AG10803 (cell line): ENCODE measurements at regions not wholly inside any gene's neighbourhood (a gene's known extent, or its start where the extent isn't known, plus 50 kb on each side); places are given as distances from the start of the nearest gene placed in this dataset.
"Not testable (repeated sequence)": the region's sequence is repeated elsewhere in the genome, so short reads cannot be mapped to it uniquely, and the experiment has no call there.

Experiments used
- DNase-seq: peaks from one replicate; pipeline ENCODE4 v3.0.0; 2010; ENCODE audit warnings: low read depth
- H3K4me3 ChIP-seq: 2 replicates; pipeline ENCODE4 v1.5.1; 2011; ENCODE audit warnings: mild to moderate bottlenecking, low read length, control low read depth
- TF ChIP-seq, protein P1 (sequence below): conservative IDR thresholded peaks from 2 replicates; pipeline ENCODE4 v1.5.1; 2011; ENCODE audit warnings: mild to moderate bottlenecking, low read length, control low read depth, inconsistent platforms

- H3K4me3 ChIP-seq = no peak overlapping the region
- no peak for DNase-seq
- TF ChIP-seq, protein P1, sequence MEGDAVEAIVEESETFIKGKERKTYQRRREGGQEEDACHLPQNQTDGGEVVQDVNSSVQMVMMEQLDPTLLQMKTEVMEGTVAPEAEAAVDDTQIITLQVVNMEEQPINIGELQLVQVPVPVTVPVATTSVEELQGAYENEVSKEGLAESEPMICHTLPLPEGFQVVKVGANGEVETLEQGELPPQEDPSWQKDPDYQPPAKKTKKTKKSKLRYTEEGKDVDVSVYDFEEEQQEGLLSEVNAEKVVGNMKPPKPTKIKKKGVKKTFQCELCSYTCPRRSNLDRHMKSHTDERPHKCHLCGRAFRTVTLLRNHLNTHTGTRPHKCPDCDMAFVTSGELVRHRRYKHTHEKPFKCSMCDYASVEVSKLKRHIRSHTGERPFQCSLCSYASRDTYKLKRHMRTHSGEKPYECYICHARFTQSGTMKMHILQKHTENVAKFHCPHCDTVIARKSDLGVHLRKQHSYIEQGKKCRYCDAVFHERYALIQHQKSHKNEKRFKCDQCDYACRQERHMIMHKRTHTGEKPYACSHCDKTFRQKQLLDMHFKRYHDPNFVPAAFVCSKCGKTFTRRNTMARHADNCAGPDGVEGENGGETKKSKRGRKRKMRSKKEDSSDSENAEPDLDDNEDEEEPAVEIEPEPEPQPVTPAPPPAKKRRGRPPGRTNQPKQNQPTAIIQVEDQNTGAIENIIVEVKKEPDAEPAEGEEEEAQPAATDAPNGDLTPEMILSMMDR = no peak
Measured at GRCh38 chr22:22756109-22756508, 111.7 kb downstream of the GGTLC2 start.

DNA sequence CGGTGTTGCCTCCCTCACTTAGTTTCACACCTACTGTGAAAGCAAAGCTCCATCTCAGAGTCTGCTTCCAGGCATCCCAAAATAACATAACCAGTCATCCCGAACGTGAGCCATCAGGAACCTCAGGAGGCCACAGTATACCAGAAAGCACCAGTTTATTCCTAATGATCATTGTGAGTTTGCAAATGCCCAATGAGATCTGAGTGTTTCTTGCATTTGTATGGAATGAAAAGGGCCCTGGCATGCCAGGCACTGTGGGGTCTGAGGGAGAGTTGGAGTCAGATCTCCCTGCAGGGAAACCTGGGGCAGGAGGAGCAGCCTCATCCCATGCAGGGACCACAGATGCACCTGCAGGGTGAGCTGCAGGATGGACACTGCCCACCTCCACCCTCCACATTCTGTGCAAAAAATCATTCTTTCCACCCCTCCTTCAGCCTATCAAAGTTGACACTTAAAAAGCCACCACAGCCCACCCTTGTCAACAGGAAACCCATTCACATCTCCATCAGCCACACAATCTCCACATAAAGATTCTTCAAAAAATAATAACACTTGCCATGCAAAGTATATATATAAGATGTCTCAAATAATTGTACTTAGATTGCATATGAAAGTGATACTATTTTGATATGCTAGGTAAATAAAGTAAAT, 112.3 kb downstream of the GGTLC2 start:
- not testable (repeated sequence) for DNase-seq, H3K4me3 ChIP-seq

DNA sequence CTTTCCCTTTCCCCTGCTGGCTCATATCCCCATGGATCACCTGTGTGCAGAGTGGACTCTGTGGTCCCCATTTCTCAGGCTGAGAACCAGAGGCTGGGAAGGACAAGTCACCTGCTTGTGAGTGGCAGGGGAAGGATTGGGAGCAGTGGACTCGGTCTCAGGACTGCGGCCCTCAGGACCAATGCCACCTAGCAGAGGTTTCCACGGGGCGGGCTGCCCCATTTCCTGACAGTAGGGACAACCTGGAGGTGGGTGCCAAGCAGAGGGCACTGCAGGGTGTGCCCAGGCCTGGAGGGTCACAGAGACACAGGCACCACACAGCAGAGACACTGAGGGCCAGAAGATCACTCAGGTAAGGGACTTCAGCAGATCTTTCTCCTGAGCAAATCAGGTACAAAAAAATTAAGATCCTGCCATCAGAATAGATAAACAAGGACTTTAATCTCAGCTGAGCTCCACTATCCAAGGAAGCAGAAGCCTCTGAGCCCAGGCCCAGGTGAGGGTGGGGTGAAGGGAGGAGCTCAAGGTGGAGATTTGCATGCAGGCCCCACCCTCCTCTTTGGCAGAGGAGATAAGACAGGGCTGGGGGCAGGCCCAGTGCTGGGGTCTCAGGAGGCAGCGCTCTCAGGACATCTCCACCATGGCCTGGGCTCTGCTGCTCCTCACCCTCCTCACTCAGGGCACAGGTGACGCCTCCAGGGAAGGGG, 113.8 kb downstream of the GGTLC2 start:
- not testable (repeated sequence) for DNase-seq, H3K4me3 ChIP-seq

GRCh38 chr22:22759371-22759770, 115.0 kb downstream of the GGTLC2 start:
- TF ChIP-seq, protein P1 = no peak
- H3K4me3 ChIP-seq = no peak overlapping the region
- DNase-seq = no peak

DNA sequence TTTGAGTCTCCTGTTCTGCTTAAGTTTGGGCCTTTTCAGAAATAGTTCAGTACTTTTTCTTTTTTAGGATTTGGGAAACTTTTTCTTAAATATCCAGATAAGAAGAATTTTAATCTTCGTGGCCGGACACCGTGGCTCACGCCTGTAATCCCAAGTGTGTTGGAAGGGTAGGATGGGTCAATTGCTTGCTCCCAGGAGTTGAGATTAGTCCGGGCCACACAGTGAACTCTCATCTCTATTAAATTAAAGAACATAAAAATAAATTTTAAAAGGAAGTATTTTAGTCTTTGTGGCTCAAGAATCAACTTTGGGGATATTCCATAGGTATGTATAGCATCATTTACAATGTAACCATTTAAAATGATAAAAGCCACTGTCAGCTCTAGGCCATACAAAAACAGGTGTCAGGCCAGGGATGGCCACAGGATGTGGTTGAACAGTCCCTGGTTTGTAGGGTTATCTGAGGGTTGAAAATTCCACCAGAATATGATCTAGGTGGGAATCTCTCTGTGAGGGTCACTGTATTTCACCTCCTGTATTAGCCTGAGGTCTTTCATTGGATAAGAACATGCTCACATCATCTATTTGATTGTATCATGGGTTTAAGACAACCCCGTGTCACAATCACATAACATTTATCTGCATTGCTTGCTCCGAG, 115.6 kb downstream of the GGTLC2 start:
- no peak overlapping the region for H3K4me3 ChIP-seq
- TF ChIP-seq, protein P1 = no peak
- no peak for DNase-seq

DNA sequence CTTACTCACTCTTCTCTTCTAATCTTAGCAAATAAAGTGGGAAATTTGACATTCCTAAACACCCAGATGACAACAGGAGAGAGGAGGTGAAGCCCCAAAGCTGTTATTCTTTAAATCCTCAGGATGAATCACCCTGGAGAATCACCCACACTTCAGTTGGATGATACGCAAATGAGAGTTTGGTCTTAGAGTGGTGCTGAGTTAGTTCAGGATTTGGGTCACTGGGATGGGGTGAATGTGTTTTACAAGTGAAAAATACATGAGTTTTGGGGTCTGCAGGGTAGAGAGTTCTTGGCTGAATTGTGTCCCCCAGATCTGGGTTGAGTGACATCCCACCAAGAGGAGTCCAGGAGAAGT, 117.2 kb downstream of the GGTLC2 start:
- TF ChIP-seq, protein P1 = no peak
- no peak for DNase-seq
- no peak overlapping the region for H3K4me3 ChIP-seq

DNA sequence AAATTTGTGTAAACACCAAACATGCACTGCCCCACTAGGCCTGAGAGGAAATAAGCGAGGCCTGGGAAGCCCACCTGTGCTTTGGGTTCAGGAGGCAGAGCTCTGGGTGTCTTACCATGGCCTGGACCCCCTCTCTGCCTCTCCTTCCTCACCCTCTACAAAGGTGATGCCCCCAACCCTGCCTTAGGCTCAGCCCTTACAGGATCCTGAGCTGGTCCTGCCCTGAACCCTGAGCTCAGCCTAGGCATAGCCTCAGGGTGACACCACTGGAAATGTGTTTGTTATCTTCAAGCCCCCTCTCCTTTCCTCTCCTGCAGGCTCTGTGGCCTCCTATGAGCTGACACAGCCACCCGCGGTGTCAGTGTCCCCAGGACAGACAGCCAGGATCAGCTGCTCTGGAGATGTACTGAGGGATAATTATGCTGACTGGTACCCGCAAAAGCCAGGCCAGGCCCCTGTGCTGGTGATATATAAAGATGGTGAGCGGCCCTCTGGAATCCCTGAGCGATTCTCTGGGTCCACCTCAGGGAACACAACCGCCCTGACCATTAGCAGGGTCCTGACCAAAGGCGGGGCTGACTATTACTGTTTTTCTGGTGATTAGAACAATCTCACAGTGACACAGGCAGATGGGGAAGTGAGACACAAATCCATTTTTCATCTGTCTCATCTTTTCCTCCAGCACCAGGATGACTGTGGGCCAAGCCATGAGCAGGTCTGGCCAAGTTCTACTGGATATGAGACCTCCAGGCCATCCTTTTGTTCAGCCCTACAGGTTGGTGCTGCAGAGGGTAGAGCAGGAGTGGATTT, 117.8 kb downstream of the GGTLC2 start:
- TF ChIP-seq, protein P1 = no peak
- no peak overlapping the region for H3K4me3 ChIP-seq
- DNase-seq = no peak
